ENCODE measurements at regions not wholly inside any gene's neighbourhood (a gene's known extent, or its start where the extent isn't known, plus 50 kb on each side); places are given as distances from the start of the nearest gene placed in this dataset.

DNA sequence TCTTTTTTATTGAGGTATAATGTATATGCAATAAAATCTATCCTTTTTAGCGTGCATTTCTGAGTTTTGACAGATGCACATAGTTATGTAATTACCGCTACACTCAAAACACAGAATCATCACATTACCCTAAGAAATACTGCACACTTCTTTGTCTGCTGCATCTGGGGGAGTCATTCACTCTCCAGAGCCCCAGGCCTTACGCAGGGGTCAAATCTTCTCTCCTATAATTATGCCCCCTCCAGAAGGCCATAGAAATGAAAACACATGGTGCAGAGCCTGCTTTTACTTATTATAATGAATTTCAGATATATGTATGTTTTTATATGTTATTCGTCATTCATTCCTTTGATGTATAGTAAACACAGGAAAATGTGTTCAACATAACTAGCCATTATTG is 296.5 kb upstream of the TMEM132C start:
- H3K79me2 ChIP-seq (ENCODE audit: control insufficient read depth, insufficient read depth, low read length), result no peaks in the 10 kb centered on the region
- H3K27ac ChIP-seq (ENCODE audit: control insufficient read depth, insufficient read depth), result no peak overlapping the region
- H3K36me3 ChIP-seq (ENCODE audit: control insufficient read depth in 2 of 2, insufficient read depth in 2 of 2, low read length in 1 of 2), result no peaks in the 10 kb centered on the region
- intact Hi-C loops (cut with micrococcal nuclease; ENCODE audit: unreplicated experiment) (no loop called here), in situ Hi-C loops (cut with MboI) (no loop called here)
- no peak overlapping the region for H3K4me2 ChIP-seq (ENCODE audit: control insufficient read depth, insufficient read depth)
- FAIRE-seq (no peak), ATAC-seq (no peak), DNase-seq (ENCODE audit: low read depth, low spot score) (no peak)
- H3K9ac ChIP-seq (ENCODE audit: control insufficient read depth, insufficient read depth, low read length), result no peak overlapping the region
- RAD21 ChIA-PET (ENCODE audit: unreplicated experiment), result no interaction called here
- POLR2A ChIA-PET, result no interaction called here
- 52% methylated on average over 4 of the region's 4 CpGs for WGBS (ENCODE audit: insufficient coverage, insufficient replicate concordance, low lambda C conversion rate, missing lambda C conversion rate)
- H3K4me3 ChIP-seq, result no peak overlapping the region
- H3K9me3 ChIP-seq (replicated peaks; ENCODE audit: control insufficient read depth, insufficient read depth, low read length), result no peaks in the 10 kb centered on the region
- TF ChIP-seq HDGF (IDR thresholded peaks at IDR 0.05) (no peak), ZNF274 (IDR thresholded peaks at IDR 0.05; ENCODE audit: insufficient read depth, insufficient read length) (no peak), RAD21 (IDR thresholded peaks at IDR 0.05; ENCODE audit: insufficient read depth, low read depth, low read length) (no peak), SUZ12 (IDR thresholded peaks at IDR 0.05; ENCODE audit: unreplicated experiment) (no peak), STAT3 (IDR thresholded peaks at IDR 0.05; ENCODE audit: low read depth, low read length) (no peak), POLR2AphosphoS5 (IDR thresholded peaks at IDR 0.05; ENCODE audit: low read length) (no peak), HDAC6 (IDR thresholded peaks at IDR 0.05; ENCODE audit: unreplicated experiment) (no peak), KLF5 (IDR thresholded peaks at IDR 0.05; ENCODE audit: partially characterized antibody) (no peak), HCFC1 (IDR thresholded peaks at IDR 0.05; ENCODE audit: low read length) (no peak), CHD1 (IDR thresholded peaks at IDR 0.05; ENCODE audit: low read depth, low read length) (no peak)
- TF ChIP-seq, protein P1, sequence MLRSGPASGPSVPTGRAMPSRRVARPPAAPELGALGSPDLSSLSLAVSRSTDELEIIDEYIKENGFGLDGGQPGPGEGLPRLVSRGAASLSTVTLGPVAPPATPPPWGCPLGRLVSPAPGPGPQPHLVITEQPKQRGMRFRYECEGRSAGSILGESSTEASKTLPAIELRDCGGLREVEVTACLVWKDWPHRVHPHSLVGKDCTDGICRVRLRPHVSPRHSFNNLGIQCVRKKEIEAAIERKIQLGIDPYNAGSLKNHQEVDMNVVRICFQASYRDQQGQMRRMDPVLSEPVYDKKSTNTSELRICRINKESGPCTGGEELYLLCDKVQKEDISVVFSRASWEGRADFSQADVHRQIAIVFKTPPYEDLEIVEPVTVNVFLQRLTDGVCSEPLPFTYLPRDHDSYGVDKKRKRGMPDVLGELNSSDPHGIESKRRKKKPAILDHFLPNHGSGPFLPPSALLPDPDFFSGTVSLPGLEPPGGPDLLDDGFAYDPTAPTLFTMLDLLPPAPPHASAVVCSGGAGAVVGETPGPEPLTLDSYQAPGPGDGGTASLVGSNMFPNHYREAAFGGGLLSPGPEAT (IDR thresholded peaks at IDR 0.05; ENCODE audit: low read depth), result no peak
- TF ChIP-seq, protein P2, sequence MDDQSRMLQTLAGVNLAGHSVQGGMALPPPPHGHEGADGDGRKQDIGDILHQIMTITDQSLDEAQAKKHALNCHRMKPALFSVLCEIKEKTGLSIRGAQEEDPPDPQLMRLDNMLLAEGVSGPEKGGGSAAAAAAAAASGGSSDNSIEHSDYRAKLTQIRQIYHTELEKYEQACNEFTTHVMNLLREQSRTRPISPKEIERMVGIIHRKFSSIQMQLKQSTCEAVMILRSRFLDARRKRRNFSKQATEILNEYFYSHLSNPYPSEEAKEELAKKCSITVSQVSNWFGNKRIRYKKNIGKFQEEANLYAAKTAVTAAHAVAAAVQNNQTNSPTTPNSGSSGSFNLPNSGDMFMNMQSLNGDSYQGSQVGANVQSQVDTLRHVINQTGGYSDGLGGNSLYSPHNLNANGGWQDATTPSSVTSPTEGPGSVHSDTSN (IDR thresholded peaks at IDR 0.05; ENCODE audit: insufficient replicate concordance, low read depth, low read length), result no peak
- TF ChIP-seq, protein P3, sequence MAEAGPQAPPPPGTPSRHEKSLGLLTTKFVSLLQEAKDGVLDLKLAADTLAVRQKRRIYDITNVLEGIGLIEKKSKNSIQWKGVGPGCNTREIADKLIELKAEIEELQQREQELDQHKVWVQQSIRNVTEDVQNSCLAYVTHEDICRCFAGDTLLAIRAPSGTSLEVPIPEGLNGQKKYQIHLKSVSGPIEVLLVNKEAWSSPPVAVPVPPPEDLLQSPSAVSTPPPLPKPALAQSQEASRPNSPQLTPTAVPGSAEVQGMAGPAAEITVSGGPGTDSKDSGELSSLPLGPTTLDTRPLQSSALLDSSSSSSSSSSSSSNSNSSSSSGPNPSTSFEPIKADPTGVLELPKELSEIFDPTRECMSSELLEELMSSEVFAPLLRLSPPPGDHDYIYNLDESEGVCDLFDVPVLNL (IDR thresholded peaks at IDR 0.05; ENCODE audit: low read depth, low read length), result no peak
- SMC1A ChIA-PET (ENCODE audit: uncharacterized antibody, unreplicated experiment), result no interaction called here
- CTCF ChIA-PET, result no interaction called here
- no peaks in the 10 kb centered on the region for H4K20me1 ChIP-seq (ENCODE audit: control insufficient read depth, insufficient read depth)
- no peaks in the 10 kb centered on the region for H3K27me3 ChIP-seq (replicated peaks in 1 of 2; ENCODE audit: control insufficient read depth in 2 of 2, insufficient read depth in 2 of 2, low read length in 1 of 2)
- BruUV-seq (replicated peaks), result no TSS peak
- no peak overlapping the region for H2AFZ ChIP-seq (ENCODE audit: control insufficient read depth, low read depth, low read length)
- no peaks in the 10 kb centered on the region for H3K4me1 ChIP-seq (ENCODE audit: control insufficient read depth, insufficient read depth, low read length)
